ENCODE measurements at regions not wholly inside any gene's neighbourhood (a gene's known extent, or its start where the extent isn't known, plus 50 kb on each side); places are given as distances from the start of the nearest gene placed in this dataset.

GRCh38 chr15:37764733-37765191, 169.7 kb upstream of the TMCO5A start:
- H3K4me3 ChIP-seq (ENCODE audit: low read depth in 1 of 2, low read length in 2 of 2), result no peak overlapping the region
- H3K4me1 ChIP-seq (ENCODE audit: control insufficient read depth in 1 of 2, insufficient read depth in 2 of 2, low read length in 2 of 2), result peaks cover 0 to 7% of the 10 kb centered on the region in 2 donors
- H3K27me3 ChIP-seq (ENCODE audit: low read depth, low read length), result no peaks in the 10 kb centered on the region
- H3K27ac ChIP-seq (ENCODE audit: low read length), result no peak overlapping the region
- no peaks in the 10 kb centered on the region for H3K9me3 ChIP-seq (ENCODE audit: control insufficient read depth in 1 of 2, low read length in 2 of 2)
- no peaks in the 10 kb centered on the region for H3K36me3 ChIP-seq (ENCODE audit: control insufficient read depth in 1 of 2, insufficient read depth in 2 of 2, low read length in 2 of 2)

DNA sequence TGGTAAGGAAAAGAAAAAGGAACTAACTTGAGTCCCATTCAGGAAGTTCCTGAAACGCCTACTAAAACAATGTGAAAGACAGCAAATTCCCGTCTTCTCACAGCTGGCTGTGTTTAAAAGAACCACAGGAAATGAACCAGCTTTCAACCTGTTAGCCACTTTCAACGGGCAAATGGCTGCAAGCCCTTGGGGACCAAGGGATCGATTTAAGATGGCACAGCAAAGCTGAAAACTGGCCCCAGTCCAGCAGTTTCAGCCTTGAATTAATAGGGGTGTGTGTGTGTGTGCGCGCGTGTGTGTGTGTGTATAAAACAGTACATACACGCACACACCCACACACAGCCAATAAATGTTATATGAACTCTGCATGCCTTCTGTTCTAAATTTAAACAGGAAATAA, 168.7 kb upstream of the TMCO5A start:
- Histone ChIP-seq H3K4me3 (ENCODE audit: low read depth in 1 of 2, low read length in 2 of 2) (no peak overlapping the region), H3K27me3 (ENCODE audit: low read depth, low read length) (no peaks in the 10 kb centered on the region), H3K27ac (ENCODE audit: low read length) (no peak overlapping the region), H3K36me3 (ENCODE audit: control insufficient read depth in 1 of 2, insufficient read depth in 2 of 2, low read length in 2 of 2) (no peaks in the 10 kb centered on the region), H3K9me3 (ENCODE audit: control insufficient read depth in 1 of 2, low read length in 2 of 2) (no peaks in the 10 kb centered on the region), H3K4me1 (ENCODE audit: control insufficient read depth in 1 of 2, insufficient read depth in 2 of 2, low read length in 2 of 2) (peaks cover 0 to 7% of the 10 kb centered on the region in 2 donors)

DNA sequence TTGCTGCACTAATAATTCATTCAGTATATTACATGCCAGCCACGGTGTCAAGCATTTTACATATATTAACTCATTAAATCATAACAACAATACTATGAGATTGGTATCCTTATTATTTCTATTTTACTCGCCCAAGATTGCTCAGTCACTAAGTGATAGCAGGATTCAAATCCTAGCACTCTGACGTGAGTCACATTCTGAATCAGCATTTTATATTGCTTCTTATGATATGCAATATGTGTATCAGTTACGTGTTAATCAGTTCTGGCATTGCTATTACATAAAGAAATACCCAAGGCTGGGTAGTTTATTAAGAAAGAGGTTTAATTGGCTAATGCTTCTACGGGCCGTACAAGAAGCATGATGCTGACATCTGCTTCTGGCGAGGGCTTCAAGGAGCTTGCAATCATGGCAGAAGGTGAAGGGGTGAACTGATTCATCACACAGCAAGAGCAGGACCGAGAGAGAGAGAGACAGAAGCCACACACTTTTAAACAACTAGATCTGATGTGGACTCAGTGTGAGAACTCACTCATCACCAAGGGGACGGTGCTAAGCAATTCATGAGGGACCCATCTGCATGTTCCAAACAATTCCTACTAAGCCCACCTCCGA, 166.5 kb upstream of the TMCO5A start:
- no peaks in the 10 kb centered on the region for H3K27me3 ChIP-seq (ENCODE audit: low read depth, low read length)
- H3K4me1 ChIP-seq (ENCODE audit: control insufficient read depth in 1 of 2, insufficient read depth in 2 of 2, low read length in 2 of 2), result peaks cover 0 to 7% of the 10 kb centered on the region in 2 donors
- no peak overlapping the region for H3K4me3 ChIP-seq (ENCODE audit: low read depth in 1 of 2, low read length in 2 of 2)
- no peaks in the 10 kb centered on the region for H3K36me3 ChIP-seq (ENCODE audit: control insufficient read depth in 1 of 2, insufficient read depth in 2 of 2, low read length in 2 of 2)
- no peaks in the 10 kb centered on the region for H3K9me3 ChIP-seq (ENCODE audit: control insufficient read depth in 1 of 2, low read length in 2 of 2)
- no peak overlapping the region for H3K27ac ChIP-seq (ENCODE audit: low read length)

- H3K27ac ChIP-seq (ENCODE audit: low read length), result no peak overlapping the region
- no peaks in the 10 kb centered on the region for H3K4me1 ChIP-seq (ENCODE audit: control insufficient read depth in 1 of 2, insufficient read depth in 2 of 2, low read length in 2 of 2)
- no peaks in the 10 kb centered on the region for H3K9me3 ChIP-seq (ENCODE audit: control insufficient read depth in 1 of 2, low read length in 2 of 2)
- H3K36me3 ChIP-seq (ENCODE audit: control insufficient read depth in 1 of 2, insufficient read depth in 2 of 2, low read length in 2 of 2), result no peaks in the 10 kb centered on the region
- H3K27me3 ChIP-seq (ENCODE audit: low read depth, low read length), result no peaks in the 10 kb centered on the region
- H3K4me3 ChIP-seq (ENCODE audit: low read depth in 1 of 2, low read length in 2 of 2), result no peak overlapping the region
Observed at GRCh38 chr15:37771465-37771864, 163.0 kb upstream of the TMCO5A start.

DNA sequence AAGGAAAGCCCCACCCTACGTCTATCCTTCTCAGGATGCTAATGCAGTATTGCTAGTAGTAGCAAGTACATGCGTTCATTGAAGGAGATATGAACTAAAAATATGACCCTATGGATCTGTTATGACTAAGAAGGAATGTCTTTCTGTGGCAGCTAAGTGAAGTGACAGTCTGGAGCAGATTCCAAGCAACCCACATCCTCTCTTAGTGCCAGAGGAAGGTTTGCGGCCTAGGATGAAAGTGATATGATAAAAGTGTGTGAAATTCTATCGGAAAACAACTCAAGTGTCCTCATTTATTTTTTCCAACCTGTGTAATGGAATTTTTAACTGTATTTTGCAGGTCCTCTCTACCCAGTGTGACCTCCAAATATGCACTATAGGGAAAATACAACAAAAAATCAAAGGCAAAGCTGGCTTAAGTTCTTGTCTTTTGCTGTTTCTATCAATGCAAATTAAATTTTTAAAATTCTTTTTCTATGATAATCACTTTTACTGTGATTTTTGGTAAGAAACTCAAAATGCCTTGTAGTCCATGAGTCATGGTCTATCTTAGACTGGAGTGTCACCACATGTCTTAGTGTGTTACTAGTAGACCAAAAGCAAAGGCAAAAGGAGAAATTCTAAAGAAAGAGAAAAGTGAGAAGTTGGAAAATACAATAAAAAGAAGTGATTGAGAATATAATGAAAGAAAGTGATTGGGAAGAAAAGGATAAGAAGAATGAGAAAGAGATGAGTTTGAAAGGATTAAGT, 161.2 kb upstream of the TMCO5A start:
- Histone ChIP-seq H3K27ac (ENCODE audit: low read length) (no peak overlapping the region), H3K27me3 (ENCODE audit: low read depth, low read length) (no peaks in the 10 kb centered on the region), H3K4me3 (ENCODE audit: low read depth in 1 of 2, low read length in 2 of 2) (no peak overlapping the region), H3K4me1 (ENCODE audit: control insufficient read depth in 1 of 2, insufficient read depth in 2 of 2, low read length in 2 of 2) (no peaks in the 10 kb centered on the region), H3K36me3 (ENCODE audit: control insufficient read depth in 1 of 2, insufficient read depth in 2 of 2, low read length in 2 of 2) (no peaks in the 10 kb centered on the region), H3K9me3 (ENCODE audit: control insufficient read depth in 1 of 2, low read length in 2 of 2) (no peaks in the 10 kb centered on the region)

- no peaks in the 10 kb centered on the region for H3K36me3 ChIP-seq (ENCODE audit: control insufficient read depth in 1 of 2, insufficient read depth in 2 of 2, low read length in 2 of 2)
- no peak overlapping the region for H3K4me3 ChIP-seq (ENCODE audit: low read depth in 1 of 2, low read length in 2 of 2)
- H3K4me1 ChIP-seq (ENCODE audit: control insufficient read depth in 1 of 2, insufficient read depth in 2 of 2, low read length in 2 of 2), result no peaks in the 10 kb centered on the region
- H3K27ac ChIP-seq (ENCODE audit: low read length), result no peak overlapping the region
- no peaks in the 10 kb centered on the region for H3K27me3 ChIP-seq (ENCODE audit: low read depth, low read length)
- H3K9me3 ChIP-seq (ENCODE audit: control insufficient read depth in 1 of 2, low read length in 2 of 2), result no peaks in the 10 kb centered on the region
Observed at GRCh38 chr15:37774961-37775360, 159.5 kb upstream of the TMCO5A start.

DNA sequence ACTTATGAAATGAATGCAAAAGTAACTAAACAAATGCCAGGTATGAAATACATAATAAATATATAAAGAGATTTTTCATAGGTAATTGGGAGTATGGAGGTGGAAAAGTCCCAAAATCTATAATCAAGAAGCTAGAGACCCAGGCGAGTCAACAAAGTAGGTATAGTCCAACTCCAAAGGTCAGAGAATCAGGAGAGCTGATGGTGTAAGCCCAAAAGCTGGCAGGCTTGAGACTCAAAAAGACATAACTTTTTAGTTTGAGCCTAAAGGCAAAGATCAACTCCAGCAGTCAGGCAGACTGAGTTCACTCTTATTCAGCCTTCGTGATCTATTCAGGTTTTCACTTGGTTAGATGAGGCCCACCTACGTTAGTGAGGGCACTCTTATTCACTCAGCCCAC, 157.4 kb upstream of the TMCO5A start:
- H3K36me3 ChIP-seq (ENCODE audit: control insufficient read depth in 1 of 2, insufficient read depth in 2 of 2, low read length in 2 of 2), result no peaks in the 10 kb centered on the region
- H3K9me3 ChIP-seq (ENCODE audit: control insufficient read depth in 1 of 2, low read length in 2 of 2), result no peaks in the 10 kb centered on the region
- no peaks in the 10 kb centered on the region for H3K27me3 ChIP-seq (ENCODE audit: low read depth, low read length)
- no peak overlapping the region for H3K4me3 ChIP-seq (ENCODE audit: low read depth in 1 of 2, low read length in 2 of 2)
- no peak overlapping the region for H3K27ac ChIP-seq (ENCODE audit: low read length)
- no peaks in the 10 kb centered on the region for H3K4me1 ChIP-seq (ENCODE audit: control insufficient read depth in 1 of 2, insufficient read depth in 2 of 2, low read length in 2 of 2)

- no peak overlapping the region for H3K27ac ChIP-seq (ENCODE audit: low read length)
- H3K27me3 ChIP-seq (ENCODE audit: low read depth, low read length), result no peaks in the 10 kb centered on the region
- H3K36me3 ChIP-seq (ENCODE audit: control insufficient read depth in 1 of 2, insufficient read depth in 2 of 2, low read length in 2 of 2), result no peaks in the 10 kb centered on the region
- no peaks in the 10 kb centered on the region for H3K4me1 ChIP-seq (ENCODE audit: control insufficient read depth in 1 of 2, insufficient read depth in 2 of 2, low read length in 2 of 2)
- no peaks in the 10 kb centered on the region for H3K9me3 ChIP-seq (ENCODE audit: control insufficient read depth in 1 of 2, low read length in 2 of 2)
- no peak overlapping the region for H3K4me3 ChIP-seq (ENCODE audit: low read depth in 1 of 2, low read length in 2 of 2)
Observed at GRCh38 chr15:37783290-37783689, 151.2 kb upstream of the TMCO5A start.

DNA sequence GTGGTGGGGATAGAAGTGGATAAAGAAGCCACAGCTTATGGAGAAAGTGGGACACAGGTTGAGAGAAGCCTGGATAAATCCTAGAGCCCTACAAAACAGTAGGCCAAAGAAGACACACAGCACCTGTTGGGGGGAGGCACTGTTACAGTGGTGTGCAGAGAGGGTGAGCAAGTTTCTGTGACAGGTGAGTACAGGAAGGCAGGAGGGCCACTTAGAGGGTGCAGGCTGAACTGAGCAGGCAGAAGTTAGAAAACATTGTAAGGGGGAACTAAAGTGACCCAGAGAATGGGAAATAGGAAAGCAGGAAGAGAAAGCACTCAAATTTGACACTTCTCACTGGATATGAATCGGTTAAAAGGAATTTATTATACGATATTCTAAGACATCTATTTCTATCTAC, 146.1 kb upstream of the TMCO5A start:
- Histone ChIP-seq H3K27ac (ENCODE audit: low read length) (no peak overlapping the region), H3K9me3 (ENCODE audit: control insufficient read depth in 1 of 2, low read length in 2 of 2) (no peaks in the 10 kb centered on the region), H3K4me1 (ENCODE audit: control insufficient read depth in 1 of 2, insufficient read depth in 2 of 2, low read length in 2 of 2) (no peaks in the 10 kb centered on the region), H3K36me3 (ENCODE audit: control insufficient read depth in 1 of 2, insufficient read depth in 2 of 2, low read length in 2 of 2) (no peaks in the 10 kb centered on the region), H3K27me3 (ENCODE audit: low read depth, low read length) (no peaks in the 10 kb centered on the region), H3K4me3 (ENCODE audit: low read depth in 1 of 2, low read length in 2 of 2) (no peak overlapping the region)

DNA sequence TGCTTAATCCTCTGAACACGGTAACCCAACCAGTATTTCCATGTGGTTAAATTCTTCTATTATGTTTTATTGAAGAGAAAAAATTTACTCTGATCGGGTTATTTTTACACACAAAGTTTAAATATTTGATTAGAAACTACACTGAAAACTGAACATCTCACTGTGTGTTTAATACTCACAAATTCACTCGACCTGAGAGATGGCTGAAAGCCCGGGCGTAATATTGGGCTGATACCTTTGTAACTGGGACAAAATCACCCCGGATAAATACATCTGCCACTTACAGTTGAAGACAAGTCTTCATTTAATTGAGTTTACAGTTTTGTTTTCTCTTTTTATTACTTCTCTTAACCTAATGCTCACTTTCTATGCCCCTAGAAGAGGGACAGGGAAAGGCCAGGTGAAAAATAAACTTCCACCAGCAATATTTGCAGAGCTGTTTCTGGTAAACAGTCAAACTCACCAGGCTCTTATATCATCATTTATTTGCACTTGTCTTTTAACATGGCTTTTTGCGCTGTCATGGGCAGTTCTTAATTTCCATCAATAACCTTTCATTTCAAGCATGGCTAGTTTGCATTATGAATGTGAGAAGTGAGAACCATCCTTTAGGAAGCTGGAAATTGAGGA, 145.6 kb upstream of the TMCO5A start:
- Histone ChIP-seq H3K4me1 (ENCODE audit: control insufficient read depth in 1 of 2, insufficient read depth in 2 of 2, low read length in 2 of 2) (no peaks in the 10 kb centered on the region), H3K27me3 (ENCODE audit: low read depth, low read length) (no peaks in the 10 kb centered on the region), H3K36me3 (ENCODE audit: control insufficient read depth in 1 of 2, insufficient read depth in 2 of 2, low read length in 2 of 2) (no peaks in the 10 kb centered on the region), H3K4me3 (ENCODE audit: low read depth in 1 of 2, low read length in 2 of 2) (no peak overlapping the region), H3K27ac (ENCODE audit: low read length) (no peak overlapping the region), H3K9me3 (ENCODE audit: control insufficient read depth in 1 of 2, low read length in 2 of 2) (no peaks in the 10 kb centered on the region)

GRCh38 chr15:37789397-37789786, 145.0 kb upstream of the TMCO5A start:
- Histone ChIP-seq H3K36me3 (ENCODE audit: control insufficient read depth in 1 of 2, insufficient read depth in 2 of 2, low read length in 2 of 2) (no peaks in the 10 kb centered on the region), H3K9me3 (ENCODE audit: control insufficient read depth in 1 of 2, low read length in 2 of 2) (no peaks in the 10 kb centered on the region), H3K4me1 (ENCODE audit: control insufficient read depth in 1 of 2, insufficient read depth in 2 of 2, low read length in 2 of 2) (no peaks in the 10 kb centered on the region), H3K27me3 (ENCODE audit: low read depth, low read length) (no peaks in the 10 kb centered on the region), H3K27ac (ENCODE audit: low read length) (no peak overlapping the region), H3K4me3 (ENCODE audit: low read depth in 1 of 2, low read length in 2 of 2) (no peak overlapping the region)

All from muscle layer of duodenum (tissue), 2 donors.